IPS DF 19.7 (cell line): ENCODE measurements at regions not wholly inside any gene's neighbourhood (a gene's known extent, or its start where the extent isn't known, plus 50 kb on each side); places are given as distances from the start of the nearest gene placed in this dataset.
"Not testable (repeated sequence)": the region's sequence is repeated elsewhere in the genome, so short reads cannot be mapped to it uniquely, and the experiment has no call there.

Experiments used
- DNase-seq: peaks from one replicate; pipeline ENCODE4 v3.0.0-alpha.2; 2013; ENCODE audit warnings: low read depth, low spot score

DNA sequence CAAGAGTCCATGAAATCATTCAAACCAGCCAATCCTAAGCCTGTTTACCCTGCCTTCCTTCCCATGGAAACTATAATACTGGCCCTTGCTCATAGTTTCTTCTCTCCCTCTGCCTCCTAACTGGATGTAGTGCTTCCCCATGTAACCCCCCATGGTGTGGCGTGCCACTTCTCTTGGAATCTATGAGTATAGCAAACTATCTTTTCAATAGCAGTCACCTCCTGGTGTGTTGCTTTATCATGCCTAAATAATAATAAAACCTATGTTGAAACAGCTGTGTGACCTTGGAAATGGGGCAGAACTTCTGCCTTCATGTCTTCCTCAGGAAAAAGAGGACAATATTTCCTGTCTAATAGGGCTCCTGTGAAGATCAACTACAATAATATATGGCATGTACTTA, 234.8 kb upstream of the EDNRA start:
- DNase-seq = no peak

DNA sequence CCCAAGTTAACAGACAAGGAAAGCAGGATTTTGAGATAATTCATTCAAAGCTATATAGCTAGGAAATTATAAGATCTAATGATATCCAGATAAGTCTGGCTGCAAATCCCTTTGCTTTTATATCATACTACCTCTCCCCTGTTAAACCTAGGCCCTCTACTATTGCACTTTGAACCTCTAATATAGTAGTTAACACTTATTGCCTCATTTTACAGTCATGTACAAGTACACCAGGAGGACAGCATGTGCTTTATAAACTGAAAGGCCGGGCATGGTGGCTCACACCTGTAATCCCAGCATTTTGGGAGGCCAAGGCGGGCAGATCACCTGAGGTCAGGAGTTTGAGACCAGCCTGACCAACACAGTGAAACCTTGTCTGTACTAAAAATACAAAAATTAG, 234.4 kb upstream of the EDNRA start:
- DNase-seq = not testable (repeated sequence)

DNA sequence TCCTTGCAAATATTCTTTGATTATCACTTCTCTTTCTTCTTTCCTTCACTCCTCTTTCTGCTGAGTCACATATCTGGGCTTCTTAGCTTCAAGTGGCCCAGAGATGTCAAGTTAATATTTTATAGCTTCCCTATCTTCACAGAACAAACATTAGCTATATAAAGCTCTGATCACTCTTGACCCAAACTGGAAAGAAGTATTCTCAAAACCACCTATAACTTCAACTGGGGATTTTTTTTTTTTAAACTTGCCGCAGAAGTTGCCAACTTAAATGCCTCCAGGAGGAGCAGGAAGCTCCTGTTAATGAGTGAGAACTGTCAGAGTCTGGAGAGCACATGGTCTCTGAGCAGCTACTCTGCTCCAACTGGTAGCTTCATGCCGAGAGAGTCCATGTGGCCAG, 233.3 kb upstream of the EDNRA start:
- no peak for DNase-seq

DNA sequence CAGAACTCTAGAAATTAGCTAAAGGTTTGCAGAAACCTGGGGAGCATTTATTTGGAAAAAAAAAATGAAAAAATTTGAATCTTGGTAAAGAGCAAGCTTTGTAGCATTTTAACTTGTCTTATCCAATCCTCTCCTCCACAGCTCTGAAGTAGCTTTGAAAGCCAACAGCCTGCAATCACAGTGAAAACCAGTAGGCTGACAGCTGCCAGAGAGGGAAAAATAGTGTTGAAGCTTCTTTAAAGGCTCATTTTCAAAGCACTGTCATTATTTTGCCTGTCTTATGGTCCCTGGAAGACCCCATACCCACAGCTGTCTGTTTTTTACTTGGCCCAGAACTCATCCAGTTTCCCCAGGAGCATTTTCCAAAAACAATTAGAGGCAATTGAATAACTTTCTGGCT, 230.8 kb upstream of the EDNRA start:
- no peak for DNase-seq

DNA sequence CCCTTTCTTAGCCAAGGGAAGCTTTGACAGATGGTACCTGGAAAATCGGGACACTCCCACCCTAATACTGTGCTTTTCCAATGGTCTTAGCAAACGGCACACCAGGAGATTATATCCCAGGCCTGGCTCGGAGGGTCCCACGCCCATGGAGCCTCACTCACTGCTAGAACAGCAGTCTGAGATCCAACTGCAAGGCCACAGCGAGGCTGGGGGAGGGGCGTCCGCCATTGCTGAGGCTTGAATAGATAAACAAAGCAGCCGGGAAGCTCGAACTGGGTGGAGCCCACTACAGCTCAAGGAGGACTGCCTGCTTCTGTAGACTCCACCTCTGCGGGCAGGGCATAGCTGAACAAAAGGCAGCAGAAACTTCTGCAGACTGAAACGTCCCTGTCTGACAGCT, 225.6 kb upstream of the EDNRA start:
- DNase-seq = not testable (repeated sequence)

DNA sequence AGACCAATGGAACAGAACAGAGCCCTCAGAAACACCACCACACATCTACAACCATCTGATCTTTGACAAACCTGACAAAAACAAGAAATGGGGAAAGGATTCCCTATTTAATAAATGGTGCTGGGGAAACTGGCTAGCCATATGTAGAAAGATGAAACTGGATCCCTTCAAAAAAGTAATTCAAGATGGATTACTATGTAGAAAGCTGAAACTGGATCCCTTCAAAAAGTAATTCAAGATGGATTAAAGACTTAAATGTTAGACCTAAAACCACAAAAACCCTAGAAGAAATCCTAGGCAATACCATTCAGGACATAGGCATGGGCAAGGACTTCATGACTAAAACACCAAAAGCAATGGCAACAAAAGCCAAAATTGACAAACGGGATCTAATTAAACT, 221.6 kb upstream of the EDNRA start:
- DNase-seq = not testable (repeated sequence)

DNA sequence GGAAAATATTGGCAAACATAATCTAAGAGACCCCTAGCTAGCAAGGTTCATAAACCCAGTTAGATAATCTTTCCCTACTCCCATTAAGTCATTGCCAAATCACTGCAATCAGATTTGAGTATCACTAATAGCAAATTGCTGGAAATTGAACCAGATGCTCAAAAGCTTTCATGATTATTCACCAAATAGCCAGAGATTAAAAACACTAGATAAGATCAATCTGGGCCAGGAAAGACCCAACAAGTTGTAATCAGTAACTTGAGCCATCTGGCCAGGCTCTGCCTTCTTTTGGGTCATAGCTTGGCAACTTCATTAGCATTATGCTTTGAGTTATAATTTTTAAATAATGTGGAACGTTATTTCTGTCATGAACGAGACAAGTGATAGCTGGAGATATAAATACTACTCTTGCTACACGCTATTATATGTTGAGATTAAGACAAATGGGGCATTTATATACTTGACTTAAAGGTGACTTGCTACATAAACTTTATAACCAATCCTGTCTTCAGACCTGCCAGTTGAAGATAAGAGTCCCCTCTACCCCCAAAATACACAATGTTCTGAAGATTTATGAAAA, 196.6 kb upstream of the EDNRA start:
- no peak for DNase-seq

DNA sequence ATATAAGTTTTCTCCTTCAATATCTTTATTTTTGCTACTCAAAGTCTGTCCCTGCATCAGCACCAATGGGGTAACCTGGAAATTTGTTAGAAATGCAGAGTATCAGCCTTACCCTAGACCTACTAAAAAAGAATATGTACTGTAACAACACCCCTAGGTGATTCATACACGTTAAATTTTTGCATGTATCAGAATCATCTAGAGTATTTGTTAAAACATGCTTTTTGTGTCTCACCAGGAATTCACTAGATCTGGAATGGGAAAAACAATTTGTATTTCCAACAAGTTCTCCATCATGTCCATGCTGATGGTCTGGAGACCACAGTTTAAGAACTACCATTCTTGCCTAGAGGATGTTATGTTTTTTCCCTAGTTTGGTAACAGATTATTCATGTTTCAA, 196.0 kb upstream of the EDNRA start:
- DNase-seq = no peak

DNA sequence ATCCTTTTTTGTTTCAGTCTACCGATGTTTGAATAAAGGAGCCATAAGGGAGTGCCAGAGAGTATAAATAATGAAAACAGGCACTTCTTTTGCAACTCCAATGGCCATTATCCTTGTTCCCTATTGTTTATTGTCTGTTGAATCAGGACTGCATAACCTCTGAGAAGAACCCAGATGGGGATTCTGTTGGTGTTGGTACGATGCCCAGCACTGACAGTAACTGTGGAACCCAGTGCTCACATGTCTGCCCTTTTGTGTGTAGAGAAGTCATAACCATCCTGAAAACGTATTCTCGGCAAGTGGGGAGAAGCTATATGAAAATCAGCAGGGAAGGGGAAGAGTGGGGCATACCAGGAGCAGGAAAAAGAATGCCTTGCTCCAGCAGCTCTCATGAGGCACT, 195.1 kb upstream of the EDNRA start:
- DNase-seq = no peak

DNA sequence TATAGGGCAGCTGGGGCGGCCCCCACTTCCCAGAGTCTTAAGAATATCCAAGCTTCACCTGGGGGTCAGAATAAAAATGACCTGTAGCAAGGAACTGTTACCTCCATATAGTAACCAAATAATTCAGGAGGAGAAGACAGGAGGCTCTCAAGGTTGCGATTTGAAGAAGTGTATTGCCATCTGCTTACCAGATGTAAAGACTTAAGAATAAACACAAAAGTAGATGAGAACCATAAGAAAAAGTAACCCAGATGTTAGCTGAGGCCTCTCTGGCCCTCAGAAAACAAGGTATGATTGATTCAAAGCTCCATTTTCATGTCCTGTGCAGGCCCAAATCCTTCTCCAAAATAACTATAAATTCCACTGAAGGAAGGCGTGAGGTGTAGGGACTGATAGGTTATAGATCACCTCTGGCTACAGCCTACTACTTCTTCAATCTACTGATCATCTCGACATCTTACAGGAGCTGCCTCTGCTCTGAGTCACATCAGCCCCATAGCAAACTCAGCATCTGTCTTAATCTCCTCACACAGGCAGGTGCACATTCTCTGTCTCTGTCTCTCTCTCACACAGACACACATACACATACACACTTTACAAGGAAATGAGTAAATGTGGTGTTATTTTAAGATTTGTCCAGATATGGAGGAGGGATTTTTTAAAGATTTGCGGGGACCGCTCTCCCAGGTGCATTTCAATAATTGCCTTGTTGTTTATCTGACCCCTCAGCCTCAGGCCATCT, 193.9 kb upstream of the EDNRA start:
- DNase-seq = no peak

DNA sequence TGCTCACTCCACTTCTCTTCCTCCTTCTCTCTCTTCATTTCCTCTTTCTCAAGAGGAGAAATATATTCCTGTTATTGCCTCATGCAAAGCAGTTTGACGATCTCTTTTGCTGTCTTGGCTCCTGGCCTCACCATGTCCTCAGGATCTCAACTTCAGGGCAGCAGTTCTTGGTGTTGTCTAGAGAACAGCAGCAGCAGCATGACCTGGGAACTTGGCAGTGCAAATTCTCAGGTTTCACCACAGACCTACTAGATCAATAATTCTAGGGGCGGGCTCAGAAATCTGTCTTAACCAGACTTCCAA, 193.4 kb upstream of the EDNRA start:
- DNase-seq = no peak

DNA sequence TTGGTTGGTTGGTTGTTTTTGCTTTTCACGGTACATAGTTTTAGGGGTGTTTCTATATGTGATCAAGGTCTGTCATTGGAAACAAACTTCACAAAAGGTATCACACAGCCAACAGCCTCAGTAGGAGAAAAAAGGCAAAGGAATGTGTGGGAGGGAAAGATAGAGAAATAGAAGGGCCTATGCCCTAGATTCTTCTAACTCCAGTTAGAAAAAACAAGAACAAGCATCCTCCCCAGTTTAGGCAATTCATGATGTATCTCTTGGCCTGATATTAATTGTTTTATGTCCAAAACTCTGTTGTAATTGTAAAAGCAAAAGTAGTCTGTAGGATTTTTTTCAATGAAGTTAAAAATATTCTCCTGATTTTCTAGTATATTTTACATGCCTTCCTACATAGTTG, 192.4 kb upstream of the EDNRA start:
- no peak for DNase-seq

DNA sequence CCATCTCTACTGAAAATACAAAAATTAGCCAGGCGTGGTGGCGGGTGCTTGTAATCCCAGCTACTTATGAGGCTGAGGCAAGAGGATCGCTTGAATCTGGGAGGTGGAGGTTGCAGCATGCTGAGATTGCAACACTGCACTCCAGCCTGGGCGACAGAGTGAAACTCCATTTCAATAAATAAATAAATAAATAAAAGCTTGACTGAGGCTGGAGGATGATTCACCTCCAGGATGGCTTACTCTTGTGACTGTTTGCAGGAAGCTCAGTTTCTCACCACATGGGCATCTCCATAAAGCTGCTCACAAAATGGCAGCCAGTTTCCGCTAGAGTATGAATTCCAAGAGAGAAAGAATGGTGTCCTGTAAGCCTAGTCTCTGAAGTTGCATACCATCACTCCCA, 191.7 kb upstream of the EDNRA start:
- DNase-seq = no peak

DNA sequence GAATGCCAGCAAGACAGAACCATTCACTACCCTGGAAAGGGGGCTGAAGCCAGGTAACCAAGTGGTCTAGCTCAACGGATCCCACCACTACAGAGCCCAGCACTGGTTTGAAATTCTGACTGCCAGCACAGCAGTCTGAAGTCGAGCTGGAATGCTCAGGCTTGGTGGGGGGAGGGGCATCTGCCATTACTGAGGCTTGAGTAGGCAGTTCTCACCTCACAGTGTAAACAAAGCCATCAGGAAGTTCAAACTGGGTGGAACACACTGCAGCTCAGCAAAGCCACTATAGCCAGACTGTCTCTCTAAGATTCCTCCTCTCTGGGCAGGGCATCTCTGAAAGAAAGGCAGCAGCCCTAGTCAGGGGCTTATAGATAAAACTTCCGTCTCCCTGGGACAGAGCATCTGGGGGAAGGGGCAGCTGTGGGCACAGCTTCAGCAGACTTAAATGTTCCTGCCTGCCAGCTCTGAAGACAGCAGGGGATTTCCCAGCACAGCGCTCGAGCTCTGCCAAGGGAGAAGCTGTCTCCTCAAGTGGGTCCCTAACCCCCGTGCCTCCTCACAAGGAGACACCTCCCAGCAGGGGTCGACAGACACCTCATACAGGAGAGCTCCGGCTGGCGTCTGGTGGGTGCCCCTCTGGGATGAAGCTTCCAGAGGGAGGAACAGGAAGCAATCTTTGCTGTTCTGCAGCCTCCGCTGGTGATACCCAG, 188.1 kb upstream of the EDNRA start:
- peak; percentile 7 for DNase-seq

DNA sequence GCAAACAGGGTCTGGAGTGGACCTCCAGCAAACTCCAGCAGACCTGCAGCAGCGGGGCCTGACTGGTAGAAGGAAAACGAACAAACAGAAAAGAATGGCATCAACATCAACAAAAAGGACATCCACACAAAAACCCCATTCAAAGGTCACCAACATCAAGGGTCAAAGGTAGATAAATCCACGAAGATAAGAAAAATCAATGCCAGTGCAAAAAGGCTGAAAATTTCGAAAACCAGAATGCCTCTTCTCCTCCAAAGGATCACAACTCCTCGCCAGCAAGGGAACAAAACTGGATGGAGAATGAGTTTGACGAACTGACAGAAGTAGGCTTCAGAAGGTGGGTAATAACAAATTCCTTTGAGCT, 187.6 kb upstream of the EDNRA start:
- DNase-seq = not testable (repeated sequence)

DNA sequence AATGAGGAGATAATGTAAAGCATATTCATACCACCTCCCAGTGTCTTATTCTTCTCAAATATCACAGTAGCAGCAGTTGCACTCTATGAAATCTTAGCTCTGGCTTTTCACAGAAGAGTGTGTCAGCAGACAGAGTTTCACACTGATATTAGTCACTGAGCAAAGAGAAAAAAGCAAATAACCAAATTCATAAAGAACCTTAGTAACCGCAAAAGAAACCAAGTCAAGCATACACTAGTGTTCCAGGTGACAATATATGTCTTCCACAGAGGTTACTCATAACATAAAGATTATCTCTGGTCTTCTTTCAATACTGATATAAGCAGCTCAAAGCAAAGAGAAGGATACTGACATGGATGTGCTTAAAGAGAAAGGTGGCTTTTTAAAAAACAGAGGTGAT, 181.7 kb upstream of the EDNRA start:
- DNase-seq = no peak

DNA sequence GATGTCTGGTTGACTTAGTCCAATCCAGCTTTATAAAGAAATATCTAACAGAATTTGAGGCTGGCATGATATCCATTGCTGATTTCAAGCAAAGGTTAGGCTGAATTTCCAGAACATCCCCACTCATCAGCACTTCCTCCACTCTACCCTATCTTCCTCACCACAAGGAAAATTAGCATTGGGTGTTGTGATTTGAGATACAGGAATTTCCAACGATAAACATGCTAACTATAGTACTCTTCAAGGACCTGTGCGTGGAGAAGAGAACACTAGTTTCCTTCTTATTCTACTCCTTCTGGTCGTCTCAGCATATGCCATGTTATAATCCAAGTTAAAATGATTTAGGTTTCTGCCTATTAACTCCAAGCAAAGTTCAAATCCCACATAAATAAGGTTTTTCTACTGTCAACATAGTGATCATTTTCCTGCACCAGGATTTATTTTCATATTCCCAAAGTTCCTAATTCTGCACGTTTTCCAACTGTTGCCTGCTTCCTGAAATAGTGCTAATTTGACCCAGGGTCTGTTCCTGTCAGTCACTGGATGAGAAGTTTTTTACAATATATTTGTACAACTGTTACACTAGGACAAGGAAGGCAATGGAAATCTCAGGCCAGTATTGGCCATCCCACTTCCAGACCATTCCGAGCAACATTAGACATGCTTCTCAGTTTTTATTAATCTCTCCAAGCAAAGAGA, 177.6 kb upstream of the EDNRA start:
- no peak for DNase-seq

DNA sequence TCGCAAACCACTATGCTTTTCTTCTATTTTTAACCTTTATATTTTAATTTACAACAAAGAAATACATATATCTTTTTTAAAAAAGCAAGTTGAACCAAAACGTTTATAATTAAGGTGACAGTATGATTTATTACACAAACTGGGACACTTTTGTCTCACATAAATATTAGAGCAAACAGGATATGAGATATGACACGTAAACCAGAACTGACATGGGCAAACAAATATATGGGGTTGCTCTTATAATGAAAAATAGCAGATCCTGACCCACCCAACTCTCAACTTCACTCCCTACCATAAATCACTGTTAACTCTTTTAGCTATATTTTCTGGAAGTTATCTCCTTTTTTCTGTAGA, 177.0 kb upstream of the EDNRA start:
- no peak for DNase-seq

DNA sequence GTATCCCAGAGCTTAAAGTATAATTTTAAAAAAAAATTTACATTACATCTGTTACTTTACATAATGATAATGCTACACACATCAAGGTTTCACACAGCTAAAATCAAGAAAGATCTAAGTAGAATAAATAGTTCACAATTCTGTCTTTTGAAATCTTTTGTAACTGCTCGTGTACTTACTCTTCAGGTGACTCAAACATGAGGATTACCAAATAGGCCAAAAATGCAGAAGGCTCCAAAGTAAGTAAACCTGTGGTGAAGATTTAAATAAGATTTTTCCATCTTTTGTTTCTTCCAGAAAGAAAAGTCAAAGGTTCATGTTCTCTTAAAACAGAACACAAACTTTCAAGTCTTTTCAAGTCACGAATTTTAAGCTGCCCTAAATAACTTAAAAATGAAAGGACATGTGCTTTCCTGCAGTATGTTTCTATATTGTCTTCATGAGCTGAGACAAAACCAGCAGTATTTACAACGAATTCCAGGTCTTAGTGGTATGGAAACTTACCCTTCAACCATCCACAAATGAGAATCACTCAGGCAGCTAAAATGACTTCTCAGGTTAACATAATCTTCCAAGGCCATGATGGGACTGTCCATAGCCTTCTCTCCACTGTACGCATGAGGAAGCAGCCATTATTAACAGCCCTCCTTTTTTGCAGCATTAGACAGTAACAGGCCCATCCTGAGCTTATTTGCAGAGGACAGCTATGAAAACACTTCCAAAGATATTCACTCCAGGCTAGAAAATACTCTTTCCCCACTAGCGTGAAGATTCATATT, 172.8 kb upstream of the EDNRA start:
- DNase-seq = no peak

DNA sequence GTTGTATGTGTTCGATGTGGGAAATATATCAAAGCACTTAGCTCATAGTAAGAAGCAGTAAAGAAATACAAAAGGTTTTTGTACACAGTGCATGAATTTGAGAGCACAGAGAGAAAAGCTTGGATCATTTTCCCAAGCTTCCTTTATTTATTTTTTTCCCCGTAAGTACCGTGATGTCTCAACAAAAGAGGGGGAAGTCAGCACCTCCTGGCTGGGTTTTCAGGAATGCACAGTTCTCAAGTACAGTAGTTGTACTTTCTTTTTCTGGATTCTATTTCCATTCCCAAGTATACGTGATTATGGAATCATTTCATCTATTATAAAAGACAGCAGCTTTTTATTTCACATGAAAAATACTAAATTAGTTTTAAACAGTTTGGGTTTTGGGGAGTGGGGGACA, 171.5 kb upstream of the EDNRA start:
- no peak for DNase-seq

DNA sequence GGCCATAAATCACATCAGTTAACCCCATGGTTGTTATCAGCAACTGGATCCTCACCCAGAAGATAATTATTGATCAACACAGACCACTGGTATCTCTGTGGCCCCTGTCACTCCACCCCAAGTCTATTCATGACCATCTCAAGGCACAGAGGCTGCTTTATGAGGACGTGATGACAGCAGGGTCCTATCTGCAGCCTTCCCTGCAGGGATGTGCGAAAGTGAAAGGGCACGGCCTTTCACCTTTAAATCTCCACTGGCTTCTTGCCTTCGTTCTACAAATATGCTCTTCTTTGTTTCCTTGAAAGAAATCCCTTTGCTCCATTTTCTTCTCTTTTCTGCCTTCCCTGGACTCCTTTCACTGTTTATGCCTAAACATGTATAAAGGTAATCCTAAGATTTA, 170.6 kb upstream of the EDNRA start:
- DNase-seq = no peak

DNA sequence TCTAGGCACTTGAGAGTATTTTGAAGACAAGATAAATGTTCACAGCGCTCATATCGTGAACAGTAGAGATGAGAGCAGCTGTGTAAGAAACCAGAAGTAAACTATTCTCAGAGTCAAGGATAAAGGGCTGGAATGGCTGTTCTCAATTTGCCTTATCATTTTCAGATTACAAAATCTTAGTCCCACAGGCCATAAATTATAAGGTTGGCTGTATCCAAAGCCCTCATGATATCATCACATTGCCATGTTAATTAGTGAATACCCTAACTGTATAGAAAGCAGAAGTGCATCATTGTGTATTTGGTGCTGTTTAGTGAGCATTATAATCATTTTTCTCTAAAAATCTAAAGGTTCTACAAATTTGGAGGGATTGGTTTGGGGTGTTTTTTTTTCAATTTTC, 168.9 kb upstream of the EDNRA start:
- no peak for DNase-seq
